ENCODE measurements at regions not wholly inside any gene's neighbourhood (a gene's known extent, or its start where the extent isn't known, plus 50 kb on each side); places are given as distances from the start of the nearest gene placed in this dataset.
"Not testable (repeated sequence)": the region's sequence is repeated elsewhere in the genome, so short reads cannot be mapped to it uniquely, and the experiment has no call there.

- no peaks in the 10 kb centered on the region for H3K79me2 ChIP-seq (ENCODE audit: insufficient read depth, low read depth, low read length)
- intact Hi-C loops (cut with micrococcal nuclease; ENCODE audit: unreplicated experiment): no loop called here
- POLR2A ChIA-PET: no interaction called here
- TF ChIP-seq, protein P1, sequence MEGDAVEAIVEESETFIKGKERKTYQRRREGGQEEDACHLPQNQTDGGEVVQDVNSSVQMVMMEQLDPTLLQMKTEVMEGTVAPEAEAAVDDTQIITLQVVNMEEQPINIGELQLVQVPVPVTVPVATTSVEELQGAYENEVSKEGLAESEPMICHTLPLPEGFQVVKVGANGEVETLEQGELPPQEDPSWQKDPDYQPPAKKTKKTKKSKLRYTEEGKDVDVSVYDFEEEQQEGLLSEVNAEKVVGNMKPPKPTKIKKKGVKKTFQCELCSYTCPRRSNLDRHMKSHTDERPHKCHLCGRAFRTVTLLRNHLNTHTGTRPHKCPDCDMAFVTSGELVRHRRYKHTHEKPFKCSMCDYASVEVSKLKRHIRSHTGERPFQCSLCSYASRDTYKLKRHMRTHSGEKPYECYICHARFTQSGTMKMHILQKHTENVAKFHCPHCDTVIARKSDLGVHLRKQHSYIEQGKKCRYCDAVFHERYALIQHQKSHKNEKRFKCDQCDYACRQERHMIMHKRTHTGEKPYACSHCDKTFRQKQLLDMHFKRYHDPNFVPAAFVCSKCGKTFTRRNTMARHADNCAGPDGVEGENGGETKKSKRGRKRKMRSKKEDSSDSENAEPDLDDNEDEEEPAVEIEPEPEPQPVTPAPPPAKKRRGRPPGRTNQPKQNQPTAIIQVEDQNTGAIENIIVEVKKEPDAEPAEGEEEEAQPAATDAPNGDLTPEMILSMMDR (conservative IDR thresholded peaks at IDR 0.05; ENCODE audit: low read length): no peak
- TF ChIP-seq EZH2phosphoT487 (IDR thresholded peaks at IDR 0.05; ENCODE audit: borderline replicate concordance, low read depth, low read length): no peak
- no peaks in the 10 kb centered on the region for H3K36me3 ChIP-seq (ENCODE audit: insufficient read depth, low read length)
- no peak for DNase-seq (ENCODE audit: low spot score)
- CTCF ChIA-PET (ENCODE audit: unreplicated experiment): no interaction called here
- H2AFZ ChIP-seq (ENCODE audit: low read length): no peak overlapping the region
- H4K20me1 ChIP-seq (ENCODE audit: insufficient read depth, low read length): no peaks in the 10 kb centered on the region
- no peak overlapping the region for H3K27ac ChIP-seq (ENCODE audit: low read depth, low read length, poor library complexity, severe bottlenecking)
- peaks cover 9% of the 10 kb centered on the region for H3K4me1 ChIP-seq (ENCODE audit: insufficient read depth, low read length, poor library complexity, severe bottlenecking)
- no peak overlapping the region for H3K4me2 ChIP-seq (ENCODE audit: low read length)
- no peaks in the 10 kb centered on the region for H3K9me3 ChIP-seq (ENCODE audit: low read length)
- H3K9me2 ChIP-seq (ENCODE audit: insufficient read depth, low read length): no peaks in the 10 kb centered on the region
- no TSS peak for BruUV-seq (replicated peaks)
- no peak overlapping the region for H3K4me3 ChIP-seq (ENCODE audit: low read depth, low read length, poor library complexity, severe bottlenecking)
Observed at GRCh38 chr16:22660441-22661160, 149.9 kb downstream of the NPIPB5 start.

GRCh38 chr16:22661161-22661647 lies 150.5 kb downstream of the NPIPB5 start:
- no peak for TF ChIP-seq EZH2phosphoT487 (IDR thresholded peaks at IDR 0.05; ENCODE audit: borderline replicate concordance, low read depth, low read length)
- TF ChIP-seq, protein P1 (conservative IDR thresholded peaks at IDR 0.05; ENCODE audit: low read length): no peak

GRCh38 chr16:22662958-22663357 lies 151.0 kb upstream of the HS3ST2 start:
- H3K36me3 ChIP-seq (ENCODE audit: insufficient read depth, low read length); H3K9me2 ChIP-seq (ENCODE audit: insufficient read depth, low read length); H4K20me1 ChIP-seq (ENCODE audit: insufficient read depth, low read length); DNase-seq (ENCODE audit: low spot score); H3K79me2 ChIP-seq (ENCODE audit: insufficient read depth, low read depth, low read length); H2AFZ ChIP-seq (ENCODE audit: low read length); H3K4me2 ChIP-seq (ENCODE audit: low read length); H3K27ac ChIP-seq (ENCODE audit: low read depth, low read length, poor library complexity, severe bottlenecking); BruUV-seq (replicated peaks); H3K9me3 ChIP-seq (ENCODE audit: low read length); CTCF ChIA-PET (ENCODE audit: unreplicated experiment); H3K4me1 ChIP-seq (ENCODE audit: insufficient read depth, low read length, poor library complexity, severe bottlenecking); H3K4me3 ChIP-seq (ENCODE audit: low read depth, low read length, poor library complexity, severe bottlenecking); POLR2A ChIA-PET; intact Hi-C loops (cut with micrococcal nuclease; ENCODE audit: unreplicated experiment): not testable (repeated sequence)

More at GRCh38 chr16:22661161-22661647, 150.5 kb downstream of the NPIPB5 start:
- ChIA-PET POLR2A (no interaction called here), CTCF (ENCODE audit: unreplicated experiment) (no interaction called here)
- H3K4me3 ChIP-seq (ENCODE audit: low read depth, low read length, poor library complexity, severe bottlenecking): no peak overlapping the region
- no peaks in the 10 kb centered on the region for H3K9me2 ChIP-seq (ENCODE audit: insufficient read depth, low read length)
- no peaks in the 10 kb centered on the region for H4K20me1 ChIP-seq (ENCODE audit: insufficient read depth, low read length)
- no TSS peak for BruUV-seq (replicated peaks)
- no peak overlapping the region for H3K27ac ChIP-seq (ENCODE audit: low read depth, low read length, poor library complexity, severe bottlenecking)
- no peak overlapping the region for H3K4me2 ChIP-seq (ENCODE audit: low read length)
- H3K9me3 ChIP-seq (ENCODE audit: low read length): no peaks in the 10 kb centered on the region
- no peaks in the 10 kb centered on the region for H3K36me3 ChIP-seq (ENCODE audit: insufficient read depth, low read length)
- intact Hi-C loops (cut with micrococcal nuclease; ENCODE audit: unreplicated experiment): no loop called here
- peaks cover 9% of the 10 kb centered on the region for H3K4me1 ChIP-seq (ENCODE audit: insufficient read depth, low read length, poor library complexity, severe bottlenecking)
- no peaks in the 10 kb centered on the region for H3K79me2 ChIP-seq (ENCODE audit: insufficient read depth, low read depth, low read length)
- H2AFZ ChIP-seq (ENCODE audit: low read length): no peak overlapping the region
- no peak for DNase-seq (ENCODE audit: low spot score)

All from OCI-LY7 (cell line).